ENCODE measurements at regions not wholly inside any gene's neighbourhood (a gene's known extent, or its start where the extent isn't known, plus 50 kb on each side); places are given as distances from the start of the nearest gene placed in this dataset.
"Not testable (repeated sequence)": the region's sequence is repeated elsewhere in the genome, so short reads cannot be mapped to it uniquely, and the experiment has no call there.

GRCh38 chr6:859936-860335 lies 167.0 kb upstream of the EXOC2 start:
- Histone ChIP-seq H3K36me3 (replicated peaks; ENCODE audit: insufficient read depth, low read length) (no peaks in the 10 kb centered on the region), H3K9me3 (replicated peaks; ENCODE audit: insufficient read depth, low read length) (no peaks in the 10 kb centered on the region)

DNA sequence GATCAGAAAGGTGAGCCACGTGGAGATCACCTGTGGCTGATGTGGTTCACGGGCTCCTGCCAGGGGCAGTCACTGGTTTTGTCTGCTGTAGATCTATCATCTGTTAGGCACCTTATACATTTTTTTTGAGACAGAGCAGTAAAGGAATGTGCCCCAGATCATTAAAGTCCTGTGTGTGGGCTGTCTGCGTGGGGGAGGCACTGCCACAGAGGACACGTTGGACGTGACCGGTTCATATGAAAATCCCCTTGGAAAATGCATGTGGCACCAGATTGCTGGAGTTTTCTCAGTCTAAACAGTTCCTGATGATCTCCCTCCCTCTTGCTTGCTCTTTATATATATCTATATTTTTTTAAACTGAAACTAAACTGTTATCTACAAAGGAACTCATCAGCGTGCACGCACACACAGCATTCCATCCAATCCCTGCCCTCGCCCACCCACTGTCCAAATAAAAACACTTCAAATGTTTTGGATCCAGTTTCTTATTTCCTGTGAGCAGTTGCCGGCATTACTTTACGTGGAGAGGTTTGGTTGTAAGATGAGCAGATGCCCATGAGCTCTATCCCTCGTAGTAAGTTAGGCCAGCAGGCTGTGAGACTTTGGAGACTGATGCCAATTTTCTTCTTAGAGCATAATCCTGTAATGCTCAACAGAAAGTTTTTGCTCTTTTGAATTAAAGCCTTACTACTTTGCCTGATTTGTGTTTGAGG lies 161.6 kb upstream of the EXOC2 start:
- Histone ChIP-seq H3K4me3 (ENCODE audit: low read length) (no peak overlapping the region), H3K27me3 (replicated peaks; ENCODE audit: insufficient read depth, low read length) (no peaks in the 10 kb centered on the region), H2AFZ (ENCODE audit: low read length) (no peak overlapping the region), H3K9me3 (replicated peaks; ENCODE audit: insufficient read depth, low read length) (no peaks in the 10 kb centered on the region), H3K27ac (ENCODE audit: low read length) (no peak overlapping the region), H3K9ac (ENCODE audit: low read length) (no peak overlapping the region), H3K36me3 (replicated peaks; ENCODE audit: insufficient read depth, low read length) (no peaks in the 10 kb centered on the region), H3K9me2 (replicated peaks; ENCODE audit: insufficient read depth, low read length) (no peaks in the 10 kb centered on the region), H3K79me2 (ENCODE audit: low read length) (no peaks in the 10 kb centered on the region), H3K4me1 (ENCODE audit: low read length) (no peaks in the 10 kb centered on the region), H3F3A (ENCODE audit: insufficient read depth, low read length) (no peaks in the 10 kb centered on the region), H4K20me1 (ENCODE audit: insufficient read depth, low read length) (no peaks in the 10 kb centered on the region), H3K4me2 (ENCODE audit: low read depth, low read length) (no peak overlapping the region)
- TF ChIP-seq, protein P1, sequence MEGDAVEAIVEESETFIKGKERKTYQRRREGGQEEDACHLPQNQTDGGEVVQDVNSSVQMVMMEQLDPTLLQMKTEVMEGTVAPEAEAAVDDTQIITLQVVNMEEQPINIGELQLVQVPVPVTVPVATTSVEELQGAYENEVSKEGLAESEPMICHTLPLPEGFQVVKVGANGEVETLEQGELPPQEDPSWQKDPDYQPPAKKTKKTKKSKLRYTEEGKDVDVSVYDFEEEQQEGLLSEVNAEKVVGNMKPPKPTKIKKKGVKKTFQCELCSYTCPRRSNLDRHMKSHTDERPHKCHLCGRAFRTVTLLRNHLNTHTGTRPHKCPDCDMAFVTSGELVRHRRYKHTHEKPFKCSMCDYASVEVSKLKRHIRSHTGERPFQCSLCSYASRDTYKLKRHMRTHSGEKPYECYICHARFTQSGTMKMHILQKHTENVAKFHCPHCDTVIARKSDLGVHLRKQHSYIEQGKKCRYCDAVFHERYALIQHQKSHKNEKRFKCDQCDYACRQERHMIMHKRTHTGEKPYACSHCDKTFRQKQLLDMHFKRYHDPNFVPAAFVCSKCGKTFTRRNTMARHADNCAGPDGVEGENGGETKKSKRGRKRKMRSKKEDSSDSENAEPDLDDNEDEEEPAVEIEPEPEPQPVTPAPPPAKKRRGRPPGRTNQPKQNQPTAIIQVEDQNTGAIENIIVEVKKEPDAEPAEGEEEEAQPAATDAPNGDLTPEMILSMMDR (IDR thresholded peaks at IDR 0.05; ENCODE audit: low read length), result no peak
- TF ChIP-seq EZH2 (optimal IDR thresholded peaks at IDR 0.05; ENCODE audit: low read depth, low read length), result no peak
- no peak for TF ChIP-seq EZH2phosphoT487 (IDR thresholded peaks at IDR 0.05; ENCODE audit: low read length)
- DNase-seq, result no peak

More at GRCh38 chr6:859936-860335, 167.0 kb upstream of the EXOC2 start:
- Histone ChIP-seq H3K9ac (ENCODE audit: low read length) (no peak overlapping the region), H3K4me3 (ENCODE audit: low read length) (no peak overlapping the region), H3K4me2 (ENCODE audit: low read depth, low read length) (no peak overlapping the region), H3K27me3 (replicated peaks; ENCODE audit: insufficient read depth, low read length) (no peaks in the 10 kb centered on the region), H3K27ac (ENCODE audit: low read length) (no peak overlapping the region), H3K4me1 (ENCODE audit: low read length) (no peaks in the 10 kb centered on the region), H2AFZ (ENCODE audit: low read length) (no peak overlapping the region), H3K9me2 (replicated peaks; ENCODE audit: insufficient read depth, low read length) (no peaks in the 10 kb centered on the region), H3K79me2 (ENCODE audit: low read length) (no peaks in the 10 kb centered on the region), H4K20me1 (ENCODE audit: insufficient read depth, low read length) (no peaks in the 10 kb centered on the region), H3F3A (ENCODE audit: insufficient read depth, low read length) (no peaks in the 10 kb centered on the region)
- TF ChIP-seq, protein P1 (IDR thresholded peaks at IDR 0.05; ENCODE audit: low read length), result no peak
- no peak for TF ChIP-seq EZH2phosphoT487 (IDR thresholded peaks at IDR 0.05; ENCODE audit: low read length)
- no peak for TF ChIP-seq EZH2 (optimal IDR thresholded peaks at IDR 0.05; ENCODE audit: low read depth, low read length)
- DNase-seq, result no peak

DNA sequence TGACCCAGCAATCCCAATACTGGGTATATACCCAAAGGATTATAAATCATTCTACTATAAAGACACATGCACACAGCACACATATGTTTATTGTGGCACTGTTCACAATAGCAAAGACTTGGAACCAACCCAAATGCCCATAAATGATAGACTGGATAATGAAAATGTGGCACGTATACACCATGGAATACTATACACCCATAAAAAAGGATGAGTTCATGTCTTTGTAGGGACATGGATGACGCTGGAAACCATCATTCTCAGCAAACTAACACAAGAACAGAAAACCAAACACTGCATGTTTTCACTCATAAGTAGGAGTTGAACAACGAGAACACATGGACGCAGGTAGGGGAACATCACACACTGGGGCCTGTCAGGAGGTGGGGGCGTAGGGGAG lies 159.3 kb upstream of the EXOC2 start:
- not testable (repeated sequence) for H3K4me2 ChIP-seq (ENCODE audit: low read depth, low read length); H3K4me3 ChIP-seq (ENCODE audit: low read length); H4K20me1 ChIP-seq (ENCODE audit: insufficient read depth, low read length); H3K27ac ChIP-seq (ENCODE audit: low read length); H3F3A ChIP-seq (ENCODE audit: insufficient read depth, low read length); DNase-seq; H3K79me2 ChIP-seq (ENCODE audit: low read length); H3K4me1 ChIP-seq (ENCODE audit: low read length); H3K9me3 ChIP-seq (replicated peaks; ENCODE audit: insufficient read depth, low read length); H3K9me2 ChIP-seq (replicated peaks; ENCODE audit: insufficient read depth, low read length); H3K27me3 ChIP-seq (replicated peaks; ENCODE audit: insufficient read depth, low read length); H2AFZ ChIP-seq (ENCODE audit: low read length); H3K9ac ChIP-seq (ENCODE audit: low read length); H3K36me3 ChIP-seq (replicated peaks; ENCODE audit: insufficient read depth, low read length)

- Histone ChIP-seq H3K27me3 (replicated peaks; ENCODE audit: insufficient read depth, low read length) (no peaks in the 10 kb centered on the region), H3F3A (ENCODE audit: insufficient read depth, low read length) (no peaks in the 10 kb centered on the region), H3K4me2 (ENCODE audit: low read depth, low read length) (no peak overlapping the region), H3K79me2 (ENCODE audit: low read length) (no peaks in the 10 kb centered on the region), H3K36me3 (replicated peaks; ENCODE audit: insufficient read depth, low read length) (no peaks in the 10 kb centered on the region), H3K9me3 (replicated peaks; ENCODE audit: insufficient read depth, low read length) (no peaks in the 10 kb centered on the region), H3K27ac (ENCODE audit: low read length) (no peak overlapping the region), H3K4me3 (ENCODE audit: low read length) (no peak overlapping the region), H3K9ac (ENCODE audit: low read length) (no peak overlapping the region), H3K9me2 (replicated peaks; ENCODE audit: insufficient read depth, low read length) (no peaks in the 10 kb centered on the region), H4K20me1 (ENCODE audit: insufficient read depth, low read length) (no peaks in the 10 kb centered on the region), H2AFZ (ENCODE audit: low read length) (no peak overlapping the region), H3K4me1 (ENCODE audit: low read length) (no peaks in the 10 kb centered on the region)
- no peak for DNase-seq
- TF ChIP-seq EZH2 (optimal IDR thresholded peaks at IDR 0.05; ENCODE audit: low read depth, low read length) (no peak), EZH2phosphoT487 (IDR thresholded peaks at IDR 0.05; ENCODE audit: low read length) (no peak)
- TF ChIP-seq, protein P1 (IDR thresholded peaks at IDR 0.05; ENCODE audit: low read length), result no peak
Observed at GRCh38 chr6:849075-849506, 156.2 kb upstream of the EXOC2 start.

All from MM.1S (cell line).